ENCODE measurements at regions not wholly inside any gene's neighbourhood (a gene's known extent, or its start where the extent isn't known, plus 50 kb on each side); places are given as distances from the start of the nearest gene placed in this dataset.

DNA sequence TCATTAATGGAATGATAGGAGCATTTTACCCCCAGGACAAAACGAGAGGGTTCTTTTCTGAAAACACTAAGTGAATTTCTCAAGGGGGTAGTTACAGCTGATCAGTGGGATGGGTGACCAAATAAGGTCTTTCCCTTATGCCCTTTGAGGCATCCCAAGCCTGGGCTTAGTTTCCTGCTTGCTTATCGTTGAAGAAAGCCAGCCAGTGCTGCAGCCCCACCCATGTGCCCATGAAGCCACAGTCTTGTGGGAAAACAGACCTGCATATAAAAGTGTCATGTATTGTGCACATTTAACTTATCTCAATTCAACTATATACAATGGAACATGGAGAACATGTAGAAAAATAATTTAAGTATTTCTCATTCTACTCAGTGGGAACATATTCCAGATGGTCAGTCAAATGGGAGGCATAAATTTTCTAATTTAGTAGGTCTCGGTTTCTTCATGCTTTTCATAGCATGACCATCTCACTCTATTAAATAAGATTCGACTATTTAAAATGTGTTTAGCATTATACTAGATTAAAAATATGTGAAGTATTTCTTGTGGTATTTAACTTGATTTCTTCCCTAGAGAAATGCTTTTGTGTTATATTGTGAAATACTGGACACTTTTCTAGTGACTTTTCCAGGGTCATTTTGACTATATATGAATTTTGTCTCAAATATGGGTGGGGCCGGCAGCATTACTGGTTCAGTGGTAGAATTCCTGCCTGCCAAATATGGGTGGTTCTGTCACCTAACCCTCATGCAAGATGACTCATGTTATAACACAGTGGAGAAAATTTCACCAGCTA lies 189.7 kb upstream of the SGCD start:
- no peaks in the 10 kb centered on the region for H3K4me1 ChIP-seq (replicated peaks; ENCODE audit: insufficient read depth)
- TF ChIP-seq, protein P1, sequence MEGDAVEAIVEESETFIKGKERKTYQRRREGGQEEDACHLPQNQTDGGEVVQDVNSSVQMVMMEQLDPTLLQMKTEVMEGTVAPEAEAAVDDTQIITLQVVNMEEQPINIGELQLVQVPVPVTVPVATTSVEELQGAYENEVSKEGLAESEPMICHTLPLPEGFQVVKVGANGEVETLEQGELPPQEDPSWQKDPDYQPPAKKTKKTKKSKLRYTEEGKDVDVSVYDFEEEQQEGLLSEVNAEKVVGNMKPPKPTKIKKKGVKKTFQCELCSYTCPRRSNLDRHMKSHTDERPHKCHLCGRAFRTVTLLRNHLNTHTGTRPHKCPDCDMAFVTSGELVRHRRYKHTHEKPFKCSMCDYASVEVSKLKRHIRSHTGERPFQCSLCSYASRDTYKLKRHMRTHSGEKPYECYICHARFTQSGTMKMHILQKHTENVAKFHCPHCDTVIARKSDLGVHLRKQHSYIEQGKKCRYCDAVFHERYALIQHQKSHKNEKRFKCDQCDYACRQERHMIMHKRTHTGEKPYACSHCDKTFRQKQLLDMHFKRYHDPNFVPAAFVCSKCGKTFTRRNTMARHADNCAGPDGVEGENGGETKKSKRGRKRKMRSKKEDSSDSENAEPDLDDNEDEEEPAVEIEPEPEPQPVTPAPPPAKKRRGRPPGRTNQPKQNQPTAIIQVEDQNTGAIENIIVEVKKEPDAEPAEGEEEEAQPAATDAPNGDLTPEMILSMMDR (conservative IDR thresholded peaks at IDR 0.05), result no peak
- no peak for TF ChIP-seq EZH2 (IDR thresholded peaks at IDR 0.05; ENCODE audit: low read depth)
- H3K4me3 ChIP-seq, result no peak overlapping the region
- ChIA-PET CTCF (no interaction called here), POLR2A (ENCODE audit: unreplicated experiment) (no interaction called here)
- no peaks in the 10 kb centered on the region for H3F3A ChIP-seq (ENCODE audit: insufficient read depth, low read depth)
- no TSS peak for BruUV-seq (replicated peaks)
- no peak overlapping the region for H2AFZ ChIP-seq
- intact Hi-C loops (cut with micrococcal nuclease; ENCODE audit: unreplicated experiment), result no loop called here
- no peaks in the 10 kb centered on the region for H4K20me1 ChIP-seq (ENCODE audit: insufficient read depth)
- DNase-seq, result no peak
- no peaks in the 10 kb centered on the region for H3K9me3 ChIP-seq (ENCODE audit: insufficient read depth, low read depth)
- no peaks in the 10 kb centered on the region for H3K27me3 ChIP-seq (ENCODE audit: insufficient read depth, low read depth)
- no peak overlapping the region for H3K4me2 ChIP-seq
- H3K27ac ChIP-seq, result no peak overlapping the region
- H3K79me2 ChIP-seq (ENCODE audit: low read depth), result no peaks in the 10 kb centered on the region
- H3K9me2 ChIP-seq (ENCODE audit: insufficient read depth), result no peaks in the 10 kb centered on the region
- no peaks in the 10 kb centered on the region for H3K36me3 ChIP-seq (ENCODE audit: low read depth)

DNA sequence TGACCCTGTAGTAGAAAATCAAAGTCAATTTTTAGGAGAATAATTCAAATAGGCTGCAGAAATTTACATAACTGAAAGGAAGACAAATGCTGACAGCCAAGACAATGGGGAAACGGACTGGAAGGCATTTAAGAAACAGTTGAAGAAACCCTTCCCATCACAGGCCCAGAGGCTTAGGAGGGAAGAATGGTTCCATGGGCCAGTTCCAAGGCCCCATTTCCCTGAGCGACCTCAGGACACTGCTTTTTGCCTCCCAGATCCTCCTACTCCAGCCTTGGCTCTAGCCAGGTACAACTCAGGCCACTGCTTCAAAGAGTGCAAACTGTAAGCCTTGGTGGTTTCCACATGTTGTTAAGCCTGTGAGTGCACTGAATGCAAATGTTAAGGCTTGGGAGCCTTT lies 184.1 kb upstream of the SGCD start:
- H3K27ac ChIP-seq, result no peak overlapping the region
- intact Hi-C loops (cut with micrococcal nuclease; ENCODE audit: unreplicated experiment), result no loop called here
- H3K9me3 ChIP-seq (ENCODE audit: insufficient read depth, low read depth), result no peaks in the 10 kb centered on the region
- no peak for DNase-seq
- no peaks in the 10 kb centered on the region for H4K20me1 ChIP-seq (ENCODE audit: insufficient read depth)
- H3K79me2 ChIP-seq (ENCODE audit: low read depth), result no peaks in the 10 kb centered on the region
- H3K27me3 ChIP-seq (ENCODE audit: insufficient read depth, low read depth), result no peaks in the 10 kb centered on the region
- POLR2A ChIA-PET (ENCODE audit: unreplicated experiment), result no interaction called here
- H3K36me3 ChIP-seq (ENCODE audit: low read depth), result no peaks in the 10 kb centered on the region
- no peak for TF ChIP-seq EZH2 (IDR thresholded peaks at IDR 0.05; ENCODE audit: low read depth)
- TF ChIP-seq, protein P1 (conservative IDR thresholded peaks at IDR 0.05), result no peak
- no peak overlapping the region for H3K4me2 ChIP-seq
- no peaks in the 10 kb centered on the region for H3K4me1 ChIP-seq (replicated peaks; ENCODE audit: insufficient read depth)
- H2AFZ ChIP-seq, result no peak overlapping the region
- no TSS peak for BruUV-seq (replicated peaks)
- H3F3A ChIP-seq (ENCODE audit: insufficient read depth, low read depth), result no peaks in the 10 kb centered on the region
- no peak overlapping the region for H3K4me3 ChIP-seq
- H3K9me2 ChIP-seq (ENCODE audit: insufficient read depth), result no peaks in the 10 kb centered on the region
- CTCF ChIA-PET, result no interaction called here

DNA sequence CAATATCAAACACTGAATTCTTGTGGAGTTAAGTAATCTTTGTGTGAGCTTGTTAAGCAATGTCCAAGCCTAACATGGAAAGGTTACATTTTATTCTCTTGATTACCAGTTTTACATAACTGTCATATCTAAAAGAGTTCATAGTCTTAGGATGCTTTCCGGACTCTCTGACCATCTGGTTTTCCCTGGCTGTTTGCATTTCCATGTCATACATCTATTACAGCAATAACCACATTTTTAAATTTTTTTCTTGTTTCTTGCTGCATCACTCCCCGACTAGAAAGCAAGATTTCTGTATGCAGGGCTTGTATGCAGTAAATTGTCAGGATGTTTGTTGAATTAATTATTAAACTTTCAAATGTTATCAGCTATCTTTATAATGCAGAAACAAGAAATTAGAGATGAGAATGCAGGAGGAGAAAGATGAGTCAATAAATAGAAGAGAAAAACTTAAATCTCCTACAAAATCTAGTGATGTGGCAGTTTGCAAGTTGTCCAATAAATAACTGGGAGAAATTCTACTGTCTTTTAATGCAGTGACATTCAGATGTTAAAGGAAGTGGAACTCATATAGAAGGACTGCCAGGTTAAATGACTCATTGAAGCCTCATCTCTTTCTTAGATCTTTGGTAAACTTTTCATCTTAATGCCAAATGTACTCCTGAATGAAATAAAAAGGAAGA lies 179.6 kb upstream of the SGCD start:
- CTCF ChIA-PET, result no interaction called here
- H3K4me3 ChIP-seq, result no peak overlapping the region
- no peaks in the 10 kb centered on the region for H3K9me3 ChIP-seq (ENCODE audit: insufficient read depth, low read depth)
- H2AFZ ChIP-seq, result no peak overlapping the region
- no peaks in the 10 kb centered on the region for H3K27me3 ChIP-seq (ENCODE audit: insufficient read depth, low read depth)
- no peaks in the 10 kb centered on the region for H3K4me1 ChIP-seq (replicated peaks; ENCODE audit: insufficient read depth)
- H3K79me2 ChIP-seq (ENCODE audit: low read depth), result no peaks in the 10 kb centered on the region
- no peaks in the 10 kb centered on the region for H3K9me2 ChIP-seq (ENCODE audit: insufficient read depth)
- H3K36me3 ChIP-seq (ENCODE audit: low read depth), result no peaks in the 10 kb centered on the region
- POLR2A ChIA-PET (ENCODE audit: unreplicated experiment), result no interaction called here
- intact Hi-C loops (cut with micrococcal nuclease; ENCODE audit: unreplicated experiment), result no loop called here
- no peak for DNase-seq
- no TSS peak for BruUV-seq (replicated peaks)
- no peak for TF ChIP-seq EZH2 (IDR thresholded peaks at IDR 0.05; ENCODE audit: low read depth)
- TF ChIP-seq, protein P1 (conservative IDR thresholded peaks at IDR 0.05), result no peak
- H3K4me2 ChIP-seq, result no peak overlapping the region
- no peak overlapping the region for H3K27ac ChIP-seq
- no peaks in the 10 kb centered on the region for H4K20me1 ChIP-seq (ENCODE audit: insufficient read depth)
- H3F3A ChIP-seq (ENCODE audit: insufficient read depth, low read depth), result no peaks in the 10 kb centered on the region

All from PC-9 (cell line).